Hepatocyte (in vitro differentiated cells): ENCODE measurements at regions not wholly inside any gene's neighbourhood (a gene's known extent, or its start where the extent isn't known, plus 50 kb on each side); places are given as distances from the start of the nearest gene placed in this dataset.

Experiments
- EZH2 ChIP-seq: fragments of 200-600 bp; sonication (generic); IDR thresholded peaks from 2 replicates; pipeline ENCODE4 v1.6.1; 2016; ENCODE audit warnings: antibody characterized with exemption, mild to moderate bottlenecking, borderline replicate concordance
- TF ChIP-seq, protein P1 (sequence below): fragments of 200-600 bp; sonication (generic); IDR thresholded peaks from 2 replicates; pipeline ENCODE4 v1.5.1; 2016; ENCODE audit warnings: antibody characterized with exemption, mild to moderate bottlenecking; ENCODE audit not compliant: poor library complexity

DNA sequence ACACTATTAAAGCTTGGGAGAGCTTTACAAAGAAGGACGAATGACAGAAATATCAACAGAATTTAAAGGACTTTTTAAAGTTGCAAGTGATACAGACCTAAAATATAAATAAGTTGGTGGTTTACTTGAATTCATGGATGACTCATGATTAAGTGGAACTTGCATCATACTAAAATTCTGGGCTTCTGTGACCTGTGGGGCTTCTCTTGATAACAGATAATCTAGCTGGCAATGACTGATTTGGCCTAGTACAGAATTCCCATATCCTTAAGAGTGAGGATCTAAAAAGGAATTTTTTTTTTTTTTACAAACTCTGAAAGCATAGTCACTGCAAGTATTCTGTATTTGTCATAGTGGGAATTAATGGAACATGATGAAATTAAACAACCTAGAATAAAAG lies 543.7 kb upstream of the SGCD start:
- TF ChIP-seq, protein P1, sequence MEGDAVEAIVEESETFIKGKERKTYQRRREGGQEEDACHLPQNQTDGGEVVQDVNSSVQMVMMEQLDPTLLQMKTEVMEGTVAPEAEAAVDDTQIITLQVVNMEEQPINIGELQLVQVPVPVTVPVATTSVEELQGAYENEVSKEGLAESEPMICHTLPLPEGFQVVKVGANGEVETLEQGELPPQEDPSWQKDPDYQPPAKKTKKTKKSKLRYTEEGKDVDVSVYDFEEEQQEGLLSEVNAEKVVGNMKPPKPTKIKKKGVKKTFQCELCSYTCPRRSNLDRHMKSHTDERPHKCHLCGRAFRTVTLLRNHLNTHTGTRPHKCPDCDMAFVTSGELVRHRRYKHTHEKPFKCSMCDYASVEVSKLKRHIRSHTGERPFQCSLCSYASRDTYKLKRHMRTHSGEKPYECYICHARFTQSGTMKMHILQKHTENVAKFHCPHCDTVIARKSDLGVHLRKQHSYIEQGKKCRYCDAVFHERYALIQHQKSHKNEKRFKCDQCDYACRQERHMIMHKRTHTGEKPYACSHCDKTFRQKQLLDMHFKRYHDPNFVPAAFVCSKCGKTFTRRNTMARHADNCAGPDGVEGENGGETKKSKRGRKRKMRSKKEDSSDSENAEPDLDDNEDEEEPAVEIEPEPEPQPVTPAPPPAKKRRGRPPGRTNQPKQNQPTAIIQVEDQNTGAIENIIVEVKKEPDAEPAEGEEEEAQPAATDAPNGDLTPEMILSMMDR: no peak
- TF ChIP-seq EZH2: no peak
